Activated CD8-positive, alpha-beta T cell treated with anti-CD3 and anti-CD28 coated beads for 36 hours (primary cell): ENCODE measurements at regions not wholly inside any gene's neighbourhood (a gene's known extent, or its start where the extent isn't known, plus 50 kb on each side); places are given as distances from the start of the nearest gene placed in this dataset.
"Not testable (repeated sequence)": the region's sequence is repeated elsewhere in the genome, so short reads cannot be mapped to it uniquely, and the experiment has no call there.

Experiments
- ATAC-seq: fragments of 200-7000 bp; cut with Tn5 transposase; one replicate; pipeline ENCODE4 v1.10.0; 2021; ENCODE audit warnings: mild to moderate bottlenecking, moderate library complexity
- CTCF ChIA-PET: fragments of 350-600 bp; sonication (Branson Sonifier 250); formaldehyde crosslinking; loops from one replicate; lab custom pipeline; 2021; ENCODE audit warnings: antibody characterized with exemption; lab: Charles Lee
- POLR2A ChIA-PET: fragments of 350-600 bp; sonication (Branson Sonifier 250); formaldehyde crosslinking; loops from one replicate; lab custom pipeline; 2021; ENCODE audit warnings: antibody characterized with exemption; lab: Charles Lee
- DNase-seq: peaks from one replicate; pipeline ENCODE4 v3.0.0-alpha.2; 2020
- H3K27ac Mint-ChIP-seq: one replicate; pipeline ENCODE4 v1.8.0; 2021; ENCODE audit warnings: mild to moderate bottlenecking, mixed read lengths
- H3K27me3 Mint-ChIP-seq: one replicate; pipeline ENCODE4 v1.8.0; 2021; ENCODE audit warnings: mixed read lengths
- H3K36me3 Mint-ChIP-seq: one replicate; pipeline ENCODE4 v1.8.0; 2021; ENCODE audit warnings: low read depth, mixed read lengths
- H3K4me1 Mint-ChIP-seq: one replicate; pipeline ENCODE4 v1.8.0; 2021; ENCODE audit warnings: low read depth, mixed read lengths
- H3K4me3 Mint-ChIP-seq: one replicate; pipeline ENCODE4 v1.8.0; 2021; ENCODE audit warnings: mild to moderate bottlenecking, moderate library complexity, mixed read lengths
- H3K9me3 Mint-ChIP-seq: one replicate; pipeline ENCODE4 v1.8.0; 2021; ENCODE audit warnings: mixed read lengths
- CTCF ChIP-seq: fragments of 200-600 bp; IDR thresholded peaks from one replicate; pipeline ENCODE4 v1.8.0; 2022; ENCODE audit warnings: antibody characterized with exemption, mild to moderate bottlenecking
- intact Hi-C: fragments of 100-400 bp; cut with micrococcal nuclease; formaldehyde crosslinking; loops from one replicate; pipeline ENCODE4 v1.10.0; 2022

- intact Hi-C loops: no loop called here
- POLR2A ChIA-PET: no interaction called here
- CTCF ChIA-PET: no interaction called here
These were observed 499.7 kb upstream of the RGS6 start for GRCh38 chr14:71432334-71433110.

GRCh38 chr14:71433303-71433702 lies 498.9 kb upstream of the RGS6 start:
- no peak overlapping the region for H3K27ac Mint-ChIP-seq
- CTCF ChIA-PET: no interaction called here

More at GRCh38 chr14:71432334-71433110, 499.7 kb upstream of the RGS6 start:
- H3K4me1 Mint-ChIP-seq: peaks cover 18% of the 10 kb centered on the region
- H3K36me3 Mint-ChIP-seq: peaks cover 19% of the 10 kb centered on the region
- DNase-seq (no peak), ATAC-seq (no peak)
- H3K4me3 Mint-ChIP-seq: no peak overlapping the region
- peaks cover under 1% of the 10 kb centered on the region for H3K9me3 Mint-ChIP-seq
- H3K27ac Mint-ChIP-seq: peak overlapping the region; percentile 7
- no peaks in the 10 kb centered on the region for H3K27me3 Mint-ChIP-seq
- no peak for TF ChIP-seq CTCF

GRCh38 chr14:71435641-71436040 lies 496.6 kb upstream of the RGS6 start:
- H3K36me3 Mint-ChIP-seq: peaks cover 21% of the 10 kb centered on the region
- H3K9me3 Mint-ChIP-seq, H3K27me3 Mint-ChIP-seq, H3K27ac Mint-ChIP-seq, DNase-seq, H3K4me3 Mint-ChIP-seq, CTCF ChIA-PET, intact Hi-C loops, ATAC-seq, POLR2A ChIA-PET: not testable (repeated sequence)
- peaks cover 24% of the 10 kb centered on the region for H3K4me1 Mint-ChIP-seq

More at GRCh38 chr14:71433303-71433702, 498.9 kb upstream of the RGS6 start:
- DNase-seq: no peak
- Mint-ChIP-seq H3K4me3 (no peak overlapping the region), H3K4me1 (peaks cover 23% of the 10 kb centered on the region), H3K9me3 (no peaks in the 10 kb centered on the region), H3K27me3 (no peaks in the 10 kb centered on the region), H3K36me3 (peaks cover 20% of the 10 kb centered on the region)
- TF ChIP-seq CTCF: no peak
- POLR2A ChIA-PET: no interaction called here
- intact Hi-C loops: no loop called here
- ATAC-seq: no peak

GRCh38 chr14:71437870-71438269 lies 494.4 kb upstream of the RGS6 start:
- TF ChIP-seq CTCF: no peak
- DNase-seq (no peak), ATAC-seq (no peak)
- intact Hi-C loops: no loop called here
- H3K4me1 Mint-ChIP-seq: peaks cover 20% of the 10 kb centered on the region
- H3K27ac Mint-ChIP-seq: no peak overlapping the region
- ChIA-PET POLR2A (no interaction called here), CTCF (no interaction called here)
- no peaks in the 10 kb centered on the region for H3K27me3 Mint-ChIP-seq
- H3K9me3 Mint-ChIP-seq: no peaks in the 10 kb centered on the region
- no peak overlapping the region for H3K4me3 Mint-ChIP-seq
- H3K36me3 Mint-ChIP-seq: peaks cover 19% of the 10 kb centered on the region

- Mint-ChIP-seq H3K27me3 (no peaks in the 10 kb centered on the region), H3K9me3 (no peaks in the 10 kb centered on the region), H3K4me1 (peaks cover 19% of the 10 kb centered on the region), H3K36me3 (peaks cover 19% of the 10 kb centered on the region), H3K27ac (no peak overlapping the region), H3K4me3 (no peak overlapping the region)
- TF ChIP-seq CTCF: no peak
- ATAC-seq: no peak
- ChIA-PET POLR2A (no interaction called here), CTCF (no interaction called here)
- intact Hi-C loops: no loop called here
- DNase-seq: no peak
These were observed 493.5 kb upstream of the RGS6 start for GRCh38 chr14:71438684-71439083.
